B cell (primary cell): ENCODE measurements at regions not wholly inside any gene's neighbourhood (a gene's known extent, or its start where the extent isn't known, plus 50 kb on each side); places are given as distances from the start of the nearest gene placed in this dataset.
"Not testable (repeated sequence)": the region's sequence is repeated elsewhere in the genome, so short reads cannot be mapped to it uniquely, and the experiment has no call there.

Experiments used
- ATAC-seq: fragments of 200-7000 bp; cut with Tn5 transposase; one replicate; pipeline ENCODE4 v1.10.0; 2021; ENCODE audit warnings: low read depth, mild to moderate bottlenecking, moderate number of reproducible peaks, moderate library complexity
- CTCF ChIA-PET: fragments of 350-600 bp; sonication (Branson Sonifier 250); formaldehyde crosslinking; loops from one replicate; lab custom pipeline; 2021; ENCODE audit warnings: antibody characterized with exemption, inconsistent platforms; lab: Charles Lee
- POLR2A ChIA-PET: fragments of 350-600 bp; sonication (Branson Sonifier 250); formaldehyde crosslinking; loops from one replicate; lab custom pipeline; 2021; ENCODE audit warnings: antibody characterized with exemption; lab: Charles Lee
- DNase-seq: peaks from one replicate; pipeline ENCODE4 v3.0.0; 2013
- H2AFZ ChIP-seq: 2 replicates; pipeline ENCODE4 v1.6.1; 2012; ENCODE audit warnings: mild to moderate bottlenecking, low read depth, low read length; ENCODE audit not compliant: insufficient read depth, poor library complexity, severe bottlenecking
- H3K27ac ChIP-seq, 2 donors: 1 replicate in 1 of 2; 2 replicates in 1 of 2; pipeline ENCODE4 v1.5.1; 2012 to 2013; ENCODE audit warnings: low read length in 2 of 2, mild to moderate bottlenecking in 2 of 2, moderate library complexity in 1 of 2
- H3K27me3 ChIP-seq, 4 experiments: fragments of 200-600 bp in 1 of 4; sonication (generic) in 1 of 4; replicated peaks in 1 of 4; 1 replicate in 2 of 4; 2 replicates in 2 of 4; pipeline versions ENCODE4 v1.6.1 to v1.7.0; 2013 to 2016; ENCODE audit warnings: low read length in 3 of 4, mild to moderate bottlenecking in 2 of 4, mixed read lengths in 1 of 4, moderate library complexity in 1 of 4; ENCODE audit not compliant: insufficient read depth in 4 of 4, control insufficient read depth in 3 of 4; ENCODE audit errors: control extremely low read depth in 1 of 4
- H3K36me3 ChIP-seq, 2 experiments: replicated peaks in 1 of 2; 1 replicate in 1 of 2; 2 replicates in 1 of 2; pipeline versions ENCODE4 v1.6.1 to v1.7.1; 2013; ENCODE audit warnings: low read length in 1 of 2; ENCODE audit not compliant: insufficient read depth in 2 of 2, control insufficient read depth in 1 of 2; ENCODE audit errors: control extremely low read depth in 1 of 2, extremely low read depth in 1 of 2
- H3K4me1 ChIP-seq, 2 donors: fragments of 200-600 bp in 1 of 2; sonication (generic) in 1 of 2; 1 replicate in 1 of 2; 2 replicates in 1 of 2; pipeline versions ENCODE4 v1.5.1 to v1.6.1; 2013 to 2017; ENCODE audit warnings: low read length in 2 of 2; ENCODE audit not compliant: control insufficient read depth in 2 of 2, insufficient read depth in 2 of 2
- H3K4me2 ChIP-seq: replicated peaks from 2 replicates; pipeline ENCODE3; 2012; ENCODE audit warnings: mild to moderate bottlenecking, low read depth, low read length; ENCODE audit not compliant: poor library complexity, severe bottlenecking
- H3K4me3 ChIP-seq, 5 experiments: fragments of 200-600 bp in 1 of 5; sonication (generic) in 1 of 5; 1 replicate in 3 of 5; 2 replicates in 2 of 5; pipeline versions ENCODE4 v1.5.1 to v1.7.0; 2011 to 2016; ENCODE audit warnings: low read length in 4 of 5, mild to moderate bottlenecking in 4 of 5, low read depth in 2 of 5, control low read depth in 1 of 5, moderate library complexity in 1 of 5; ENCODE audit not compliant: insufficient read depth in 1 of 5; ENCODE audit errors: control extremely low read depth in 1 of 5, extremely low read depth in 1 of 5
- H3K79me2 ChIP-seq: fragments of 200-600 bp; sonication (generic); one replicate; pipeline ENCODE4 v1.6.0; 2016; ENCODE audit warnings: low read length; ENCODE audit not compliant: control insufficient read depth, insufficient read depth
- H3K9ac ChIP-seq: fragments of 200-600 bp; sonication (generic); 2 replicates; pipeline ENCODE4 v1.6.1; 2017; ENCODE audit warnings: mild to moderate bottlenecking, low read length, moderate library complexity
- H3K9me3 ChIP-seq, 3 donors: one replicate each; pipeline versions ENCODE4 v1.6.1 to v1.7.1; 2013; ENCODE audit warnings: low read length in 2 of 3; ENCODE audit not compliant: control insufficient read depth in 2 of 3, insufficient read depth in 1 of 3; ENCODE audit errors: control extremely low read depth in 1 of 3
- H4K20me1 ChIP-seq: 2 replicates; pipeline ENCODE4 v1.6.0; 2012; ENCODE audit warnings: mild to moderate bottlenecking, low read length; ENCODE audit not compliant: insufficient read depth, control insufficient read depth, poor library complexity, severe bottlenecking
- H3K27ac Mint-ChIP-seq: one replicate; pipeline ENCODE4 v1.8.0; 2021; ENCODE audit warnings: mixed read lengths
- H3K27me3 Mint-ChIP-seq: one replicate; pipeline ENCODE4 v1.8.0; 2021; ENCODE audit warnings: mixed read lengths
- H3K4me1 Mint-ChIP-seq: one replicate; pipeline ENCODE4 v1.8.0; 2021; ENCODE audit warnings: mixed read lengths
- H3K4me3 Mint-ChIP-seq: one replicate; pipeline ENCODE4 v1.8.0; 2021; ENCODE audit warnings: mixed read lengths
- H3K9me3 Mint-ChIP-seq: one replicate; pipeline ENCODE4 v1.8.0; 2022; ENCODE audit warnings: mixed read lengths; ENCODE audit not compliant: insufficient read depth
- EZH2 ChIP-seq: IDR thresholded peaks from 2 replicates; pipeline ENCODE4 v1.6.1; 2012; ENCODE audit warnings: borderline replicate concordance, low read depth, mild to moderate bottlenecking, moderate library complexity, low read length; ENCODE audit not compliant: insufficient read depth, poor library complexity, severe bottlenecking
- WGBS: methylation state at CpG from one replicate; pipeline ENCODE4 v1.1.5; 2013; ENCODE audit warnings: missing lambda C conversion rate; ENCODE audit not compliant: insufficient coverage; 5-methylcytosine and 5-hydroxymethylcytosine counted together
- intact Hi-C: fragments of 100-400 bp; cut with micrococcal nuclease; formaldehyde crosslinking; loops from one replicate; pipeline ENCODE4 v1.10.0; 2022
- TF ChIP-seq, protein P1 (sequence below): fragments of 200-600 bp; IDR thresholded peaks from one replicate; pipeline ENCODE4 v1.8.0; 2022; ENCODE audit warnings: antibody characterized with exemption, mild to moderate bottlenecking

- H3K4me1 Mint-ChIP-seq = no peaks in the 10 kb centered on the region
- H3K9me3 Mint-ChIP-seq = no peaks in the 10 kb centered on the region
- DNase-seq = no peak
- H3K4me1 ChIP-seq = no peaks in the 10 kb centered on the region
- H3K4me3 Mint-ChIP-seq = no peak overlapping the region
- no peak for ATAC-seq
- H3K9ac ChIP-seq = no peak overlapping the region
- H3K36me3 ChIP-seq = no peaks in the 10 kb centered on the region
- no peaks in the 10 kb centered on the region for H3K27me3 ChIP-seq
- H3K27ac ChIP-seq = no peak overlapping the region
- no peak overlapping the region for H3K27ac Mint-ChIP-seq
- H4K20me1 ChIP-seq = no peaks in the 10 kb centered on the region
- 80% methylated on average over 1 of the region's 1 CpG for WGBS
- H3K27me3 Mint-ChIP-seq = no peaks in the 10 kb centered on the region
- no peak overlapping the region for H3K4me2 ChIP-seq
- TF ChIP-seq EZH2 = no peak
- TF ChIP-seq, protein P1, sequence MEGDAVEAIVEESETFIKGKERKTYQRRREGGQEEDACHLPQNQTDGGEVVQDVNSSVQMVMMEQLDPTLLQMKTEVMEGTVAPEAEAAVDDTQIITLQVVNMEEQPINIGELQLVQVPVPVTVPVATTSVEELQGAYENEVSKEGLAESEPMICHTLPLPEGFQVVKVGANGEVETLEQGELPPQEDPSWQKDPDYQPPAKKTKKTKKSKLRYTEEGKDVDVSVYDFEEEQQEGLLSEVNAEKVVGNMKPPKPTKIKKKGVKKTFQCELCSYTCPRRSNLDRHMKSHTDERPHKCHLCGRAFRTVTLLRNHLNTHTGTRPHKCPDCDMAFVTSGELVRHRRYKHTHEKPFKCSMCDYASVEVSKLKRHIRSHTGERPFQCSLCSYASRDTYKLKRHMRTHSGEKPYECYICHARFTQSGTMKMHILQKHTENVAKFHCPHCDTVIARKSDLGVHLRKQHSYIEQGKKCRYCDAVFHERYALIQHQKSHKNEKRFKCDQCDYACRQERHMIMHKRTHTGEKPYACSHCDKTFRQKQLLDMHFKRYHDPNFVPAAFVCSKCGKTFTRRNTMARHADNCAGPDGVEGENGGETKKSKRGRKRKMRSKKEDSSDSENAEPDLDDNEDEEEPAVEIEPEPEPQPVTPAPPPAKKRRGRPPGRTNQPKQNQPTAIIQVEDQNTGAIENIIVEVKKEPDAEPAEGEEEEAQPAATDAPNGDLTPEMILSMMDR = no peak
- H3K9me3 ChIP-seq = no peaks in the 10 kb centered on the region
- intact Hi-C loops = no loop called here
- ChIA-PET CTCF (no interaction called here), POLR2A (no interaction called here)
- H3K79me2 ChIP-seq = no peaks in the 10 kb centered on the region
- H3K4me3 ChIP-seq = no peak overlapping the region
- H2AFZ ChIP-seq = no peak overlapping the region
These were observed 341.0 kb downstream of the SLC7A11 start for GRCh38 chr4:137901114-137901513.

GRCh38 chr4:137896221-137896737 lies 345.9 kb downstream of the SLC7A11 start:
- no peaks in the 10 kb centered on the region for H3K36me3 ChIP-seq
- no peaks in the 10 kb centered on the region for H3K79me2 ChIP-seq
- H3K27me3 ChIP-seq = no peaks in the 10 kb centered on the region
- no peak for TF ChIP-seq EZH2
- TF ChIP-seq, protein P1 = no peak
- ChIA-PET CTCF (no interaction called here), POLR2A (no interaction called here)
- no peak overlapping the region for H3K4me2 ChIP-seq
- no peak overlapping the region for H3K27ac Mint-ChIP-seq
- ATAC-seq = no peak
- H3K9me3 ChIP-seq = no peaks in the 10 kb centered on the region
- H3K4me3 ChIP-seq = no peak overlapping the region
- no peak overlapping the region for H3K27ac ChIP-seq
- no peaks in the 10 kb centered on the region for H4K20me1 ChIP-seq
- DNase-seq = no peak
- H2AFZ ChIP-seq = no peak overlapping the region
- intact Hi-C loops = no loop called here
- H3K9me3 Mint-ChIP-seq = no peaks in the 10 kb centered on the region
- WGBS = no CpG with 5 or more reads among the region's 5 CpGs
- no peak overlapping the region for H3K4me3 Mint-ChIP-seq
- H3K4me1 ChIP-seq = no peaks in the 10 kb centered on the region
- no peaks in the 10 kb centered on the region for H3K27me3 Mint-ChIP-seq
- H3K9ac ChIP-seq = no peak overlapping the region
- no peaks in the 10 kb centered on the region for H3K4me1 Mint-ChIP-seq

DNA sequence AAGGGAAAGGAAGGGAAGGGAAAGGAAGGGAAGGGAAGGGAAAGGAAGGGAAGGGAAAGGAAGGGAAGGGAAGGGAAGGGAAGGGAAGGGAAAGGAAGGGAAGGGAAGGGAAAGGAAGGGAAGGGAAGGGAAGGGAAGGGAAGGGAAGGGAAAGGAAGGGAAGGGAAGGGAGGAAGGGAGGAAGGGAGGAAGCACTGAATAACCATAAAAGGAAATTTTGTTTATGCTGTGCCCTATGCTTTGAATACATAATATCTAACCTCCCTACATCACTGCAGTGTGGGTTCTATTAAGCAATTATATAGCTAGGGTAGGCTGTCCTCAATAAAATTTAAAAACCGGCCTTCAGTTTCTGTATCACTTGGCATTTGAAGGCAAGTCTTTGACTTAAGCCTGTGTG lies 346.6 kb downstream of the SLC7A11 start:
- H3K4me1 Mint-ChIP-seq, H3K9me3 Mint-ChIP-seq, H3K4me3 Mint-ChIP-seq, intact Hi-C loops, H3K27me3 Mint-ChIP-seq, H3K27me3 ChIP-seq, DNase-seq, H3K4me3 ChIP-seq, H3K9me3 ChIP-seq, H2AFZ ChIP-seq, ATAC-seq, H3K27ac ChIP-seq, H3K36me3 ChIP-seq, CTCF ChIA-PET, H3K79me2 ChIP-seq, H3K4me1 ChIP-seq, POLR2A ChIA-PET, H3K4me2 ChIP-seq, H4K20me1 ChIP-seq, H3K9ac ChIP-seq, H3K27ac Mint-ChIP-seq: not testable (repeated sequence)
- no CpG with 5 or more reads among the region's 1 CpG for WGBS
